ENCODE measurements at regions not wholly inside any gene's neighbourhood (a gene's known extent, or its start where the extent isn't known, plus 50 kb on each side); places are given as distances from the start of the nearest gene placed in this dataset.

GRCh38 chr3:167120828-167121227 is 259.3 kb downstream of the ZBBX start:
- no peak for FAIRE-seq
- CTCF ChIA-PET (ENCODE audit: low intra/inter-chr PET ratio): no interaction called here
- Histone ChIP-seq H3K9me3 (replicated peaks; ENCODE audit: control insufficient read depth, insufficient read depth, low read depth, low read length) (no peaks in the 10 kb centered on the region), H3K27me3 (ENCODE audit: control insufficient read depth in 2 of 2, insufficient read depth in 2 of 2, low read length in 2 of 2) (no peaks in the 10 kb centered on the region), H3K9ac (ENCODE audit: insufficient read depth in 1 of 2, low read depth in 2 of 2, low read length in 2 of 2) (no peak overlapping the region), H3K4me2 (ENCODE audit: insufficient read depth, low read length) (no peak overlapping the region), H3K4me1 (replicated peaks in 1 of 2; ENCODE audit: control insufficient read depth in 2 of 2, insufficient read depth in 2 of 2, low read length in 2 of 2) (no peaks in the 10 kb centered on the region), H4K20me1 (replicated peaks; ENCODE audit: control insufficient read depth, insufficient read depth, low read length) (no peaks in the 10 kb centered on the region), H3K4me3 (no peak overlapping the region), H3K27ac (ENCODE audit: extremely low read depth, low read depth, low read length) (no peak overlapping the region), H3K36me3 (ENCODE audit: control insufficient read depth, insufficient read depth, low read length) (no peaks in the 10 kb centered on the region), H3K79me2 (ENCODE audit: control insufficient read depth, insufficient read depth, low read length) (no peaks in the 10 kb centered on the region), H2AFZ (ENCODE audit: low read depth, low read length) (no peak overlapping the region), H3K9me1 (ENCODE audit: control insufficient read depth, insufficient read depth, low read length) (no peaks in the 10 kb centered on the region)
- intact Hi-C loops (cut with micrococcal nuclease): no loop called here
- POLR2A ChIA-PET: no interaction called here
- WGBS (ENCODE audit: insufficient coverage, low coverage, missing lambda C conversion rate): 0% methylated on average over 1 of the region's 1 CpG
- TF ChIP-seq NCOA6 (IDR thresholded peaks at IDR 0.05): no peak
- TF ChIP-seq NR0B1 (IDR thresholded peaks at IDR 0.05; ENCODE audit: partially characterized antibody): no peak
- no peak for TF ChIP-seq SRF (CRISPR knock-in tag; IDR thresholded peaks at IDR 0.05)
- no peak for TF ChIP-seq ZNF79 (CRISPR knock-in tag; IDR thresholded peaks at IDR 0.05; ENCODE audit: low read depth)
- no peak for TF ChIP-seq CAMTA2 (CRISPR knock-in tag; conservative IDR thresholded peaks at IDR 0.05)
- no peak for TF ChIP-seq ID3 (CRISPR knock-in tag; IDR thresholded peaks at IDR 0.05)
- no peak for TF ChIP-seq ID3 (tag; IDR thresholded peaks at IDR 0.05)
- no peak for TF ChIP-seq SMAD1 (IDR thresholded peaks at IDR 0.05; ENCODE audit: low read depth, low read length, partially characterized antibody)
- no peak for TF ChIP-seq ERF (CRISPR knock-in tag; IDR thresholded peaks at IDR 0.05)
- no peak for TF ChIP-seq ZNF217 (CRISPR knock-in tag; IDR thresholded peaks at IDR 0.05)
- TF ChIP-seq PURB (CRISPR knock-in tag; IDR thresholded peaks at IDR 0.05; ENCODE audit: low read depth): no peak
- no peak for DNase-seq (ENCODE audit: extremely low read depth in 1 of 4, low spot score in 3 of 4)
- in situ Hi-C loops (cut with MboI): no loop called here
- no peak for ATAC-seq
- BruUV-seq (replicated peaks): no TSS peak

Measured in K562 (cell line).